ENCODE measurements at regions not wholly inside any gene's neighbourhood (a gene's known extent, or its start where the extent isn't known, plus 50 kb on each side); places are given as distances from the start of the nearest gene placed in this dataset.

- H3K36me3 ChIP-seq (ENCODE audit: low read depth): no peaks in the 10 kb centered on the region
- no peaks in the 10 kb centered on the region for H3K27me3 ChIP-seq (ENCODE audit: insufficient read depth, low read depth)
- BruUV-seq (replicated peaks): no TSS peak
- no peak overlapping the region for H3K27ac ChIP-seq
- no peaks in the 10 kb centered on the region for H3K4me1 ChIP-seq (replicated peaks; ENCODE audit: insufficient read depth)
- CTCF ChIA-PET: no interaction called here
- no peaks in the 10 kb centered on the region for H3K79me2 ChIP-seq (ENCODE audit: low read depth)
- H3F3A ChIP-seq (ENCODE audit: insufficient read depth, low read depth): no peaks in the 10 kb centered on the region
- no peak for DNase-seq
- H3K9me3 ChIP-seq (ENCODE audit: insufficient read depth, low read depth): no peaks in the 10 kb centered on the region
- TF ChIP-seq CTCF (conservative IDR thresholded peaks at IDR 0.05) (no peak), EZH2 (IDR thresholded peaks at IDR 0.05; ENCODE audit: low read depth) (no peak)
- H3K4me2 ChIP-seq: no peak overlapping the region
- POLR2A ChIA-PET (ENCODE audit: unreplicated experiment): no interaction called here
- no peaks in the 10 kb centered on the region for H3K9me2 ChIP-seq (ENCODE audit: insufficient read depth)
- no peak overlapping the region for H2AFZ ChIP-seq
- no peaks in the 10 kb centered on the region for H4K20me1 ChIP-seq (ENCODE audit: insufficient read depth)
- H3K4me3 ChIP-seq: no peak overlapping the region
- intact Hi-C loops (cut with micrococcal nuclease; ENCODE audit: unreplicated experiment): no loop called here
Measured at GRCh38 chr15:69691307-69692015, 238.8 kb downstream of the RPLP1 start.

- no peaks in the 10 kb centered on the region for H3K4me1 ChIP-seq (replicated peaks; ENCODE audit: insufficient read depth)
- ChIA-PET POLR2A (ENCODE audit: unreplicated experiment) (no interaction called here), CTCF (no interaction called here)
- H3K27ac ChIP-seq: no peak overlapping the region
- no peak overlapping the region for H2AFZ ChIP-seq
- no peaks in the 10 kb centered on the region for H3K27me3 ChIP-seq (ENCODE audit: insufficient read depth, low read depth)
- no peaks in the 10 kb centered on the region for H3F3A ChIP-seq (ENCODE audit: insufficient read depth, low read depth)
- H3K36me3 ChIP-seq (ENCODE audit: low read depth): no peaks in the 10 kb centered on the region
- intact Hi-C loops (cut with micrococcal nuclease; ENCODE audit: unreplicated experiment): no loop called here
- H3K4me3 ChIP-seq: no peak overlapping the region
- no peak overlapping the region for H3K4me2 ChIP-seq
- no peaks in the 10 kb centered on the region for H3K9me3 ChIP-seq (ENCODE audit: insufficient read depth, low read depth)
- TF ChIP-seq CTCF (conservative IDR thresholded peaks at IDR 0.05): no peak
- no peak for TF ChIP-seq EZH2 (IDR thresholded peaks at IDR 0.05; ENCODE audit: low read depth)
- H4K20me1 ChIP-seq (ENCODE audit: insufficient read depth): no peaks in the 10 kb centered on the region
- H3K79me2 ChIP-seq (ENCODE audit: low read depth): no peaks in the 10 kb centered on the region
- no TSS peak for BruUV-seq (replicated peaks)
- no peaks in the 10 kb centered on the region for H3K9me2 ChIP-seq (ENCODE audit: insufficient read depth)
- DNase-seq: no peak
Measured at GRCh38 chr15:69692342-69692741, 239.7 kb downstream of the RPLP1 start.

GRCh38 chr15:69693059-69693458 is 240.4 kb downstream of the RPLP1 start:
- TF ChIP-seq CTCF (conservative IDR thresholded peaks at IDR 0.05) (no peak), EZH2 (IDR thresholded peaks at IDR 0.05; ENCODE audit: low read depth) (no peak)
- Histone ChIP-seq H3K4me1 (replicated peaks; ENCODE audit: insufficient read depth) (no peaks in the 10 kb centered on the region), H3F3A (ENCODE audit: insufficient read depth, low read depth) (no peaks in the 10 kb centered on the region), H3K4me3 (no peak overlapping the region), H3K36me3 (ENCODE audit: low read depth) (no peaks in the 10 kb centered on the region), H3K27me3 (ENCODE audit: insufficient read depth, low read depth) (no peaks in the 10 kb centered on the region), H3K79me2 (ENCODE audit: low read depth) (no peaks in the 10 kb centered on the region), H4K20me1 (ENCODE audit: insufficient read depth) (no peaks in the 10 kb centered on the region), H3K4me2 (no peak overlapping the region), H3K9me3 (ENCODE audit: insufficient read depth, low read depth) (no peaks in the 10 kb centered on the region), H3K27ac (no peak overlapping the region), H3K9me2 (ENCODE audit: insufficient read depth) (no peaks in the 10 kb centered on the region), H2AFZ (no peak overlapping the region)
- no TSS peak for BruUV-seq (replicated peaks)
- no peak for DNase-seq
- intact Hi-C loops (cut with micrococcal nuclease; ENCODE audit: unreplicated experiment): no loop called here
- CTCF ChIA-PET: no interaction called here
- POLR2A ChIA-PET (ENCODE audit: unreplicated experiment): no interaction called here

Measured in PC-9 (cell line).